OCI-M1 (cell line): ENCODE measurements at regions not wholly inside any gene's neighbourhood (a gene's known extent, or its start where the extent isn't known, plus 50 kb on each side); places are given as distances from the start of the nearest gene placed in this dataset.
A peak's percentile ranks its signal among the peaks of the same experiment; 100 is the strongest.

Experiments used
- DNase-seq: peaks from one replicate; lab custom pipeline; 2025; lab: John Stamatoyannopoulos, UW

GRCh38 chr9:16202914-16203728 is 650.3 kb downstream of the CCDC171 start:
- no peak for DNase-seq

- DNase-seq = no peak
Observed at GRCh38 chr9:16203729-16204573, 651.1 kb downstream of the CCDC171 start.

GRCh38 chr9:16205455-16205854 is 652.6 kb downstream of the CCDC171 start:
- no peak for DNase-seq

GRCh38 chr9:16206518-16206917 is 653.7 kb downstream of the CCDC171 start:
- no peak for DNase-seq

GRCh38 chr9:16207161-16207560 is 654.3 kb downstream of the CCDC171 start:
- DNase-seq = peak; percentile 21

GRCh38 chr9:16210440-16210839 is 657.6 kb downstream of the CCDC171 start:
- DNase-seq = no peak

GRCh38 chr9:16211946-16212345 is 658.5 kb downstream of the BNC2 start:
- no peak for DNase-seq

GRCh38 chr9:16213781-16214515 is 656.5 kb downstream of the BNC2 start:
- no peak for DNase-seq

GRCh38 chr9:16214677-16215352 is 655.7 kb downstream of the BNC2 start:
- DNase-seq = no peak

GRCh38 chr9:16215353-16215680 is 655.2 kb downstream of the BNC2 start:
- DNase-seq = no peak

- no peak for DNase-seq
Observed at GRCh38 chr9:16217943-16218701, 652.3 kb downstream of the BNC2 start.

- DNase-seq = no peak
Observed at GRCh38 chr9:16221366-16221765, 649.1 kb downstream of the BNC2 start.

GRCh38 chr9:16221822-16222547 is 648.5 kb downstream of the BNC2 start:
- no peak for DNase-seq

- DNase-seq = no peak
Observed at GRCh38 chr9:16223074-16223871, 647.2 kb downstream of the BNC2 start.

- no peak for DNase-seq
Observed at GRCh38 chr9:16230731-16231130, 639.7 kb downstream of the BNC2 start.

- DNase-seq = no peak
Observed at GRCh38 chr9:16236311-16236710, 634.2 kb downstream of the BNC2 start.

GRCh38 chr9:16236882-16237281 is 633.6 kb downstream of the BNC2 start:
- DNase-seq = no peak

- DNase-seq = no peak
Observed at GRCh38 chr9:16238623-16239138, 631.8 kb downstream of the BNC2 start.

GRCh38 chr9:16241231-16241630 is 629.2 kb downstream of the BNC2 start:
- DNase-seq = no peak

GRCh38 chr9:16243798-16244197 is 626.7 kb downstream of the BNC2 start:
- DNase-seq = no peak
